Gastroesophageal sphincter (tissue), 4 donors: ENCODE measurements at regions not wholly inside any gene's neighbourhood (a gene's known extent, or its start where the extent isn't known, plus 50 kb on each side); places are given as distances from the start of the nearest gene placed in this dataset.

Experiments
- ATAC-seq: fragments of 150-250 bp; one replicate; pipeline ENCODE4 v1.9.1; 2016; ENCODE audit warnings: mild to moderate bottlenecking, moderate library complexity
- H3K27ac ChIP-seq, 4 donors: fragments of 200-600 bp; sonication (generic) in 3 of 4; 1 replicate in 3 of 4; 2 replicates in 1 of 4; pipeline ENCODE4 v1.5.1; 2016 to 2019
- H3K27me3 ChIP-seq: fragments of 200-600 bp; sonication (generic); one replicate; pipeline ENCODE4 v1.5.1; 2019
- H3K36me3 ChIP-seq, 2 donors: fragments of 200-600 bp; sonication (generic); one replicate each; pipeline ENCODE4 v1.5.1; 2019; ENCODE audit warnings: control low read depth in 1 of 2
- H3K4me1 ChIP-seq, 3 donors: fragments of 200-600 bp; sonication (generic); 1 replicate in 2 of 3; 2 replicates in 1 of 3; pipeline ENCODE4 v1.5.1; 2016 to 2019; ENCODE audit warnings: control low read depth in 2 of 3
- H3K4me3 ChIP-seq, 2 donors: fragments of 200-600 bp; sonication (generic); one replicate each; pipeline ENCODE4 v1.5.1; 2019; ENCODE audit warnings: mild to moderate bottlenecking in 1 of 2, moderate library complexity in 1 of 2
- H3K9me3 ChIP-seq, 3 donors: fragments of 200-600 bp; sonication (generic); one replicate each; pipeline ENCODE4 v1.5.1; 2017 to 2019; ENCODE audit warnings: control low read depth in 2 of 3
- EP300 ChIP-seq: sonication (generic); formaldehyde crosslinking; IDR thresholded peaks from one replicate; pipeline ENCODE4 v1.6.1; 2017; ENCODE audit warnings: antibody characterized with exemption, mild to moderate bottlenecking
- POLR2A ChIP-seq, 2 donors: fragments of 450-650 bp; IDR thresholded peaks; one replicate each; pipeline ENCODE4 v1.6.1; 2017; ENCODE audit warnings: antibody characterized with exemption in 2 of 2, mild to moderate bottlenecking in 2 of 2, moderate library complexity in 1 of 2
- POLR2AphosphoS5 ChIP-seq: sonication (generic); formaldehyde crosslinking; IDR thresholded peaks from one replicate; pipeline ENCODE4 v1.6.1; 2017; ENCODE audit warnings: antibody characterized with exemption
- WGBS, 2 donors: methylation state at CpG; one replicate each; pipeline ENCODE4 v1.1.5; 2018; ENCODE audit warnings: low coverage in 1 of 2; 5-methylcytosine and 5-hydroxymethylcytosine counted together
- TF ChIP-seq, protein P1 (sequence below), 4 experiments: fragments of 200-600 bp in 2 of 4; fragments of 450-650 bp in 2 of 4; sonication (generic) in 1 of 4; IDR thresholded peaks; one replicate each; pipeline ENCODE4 v1.5.1; 2017 to 2019; ENCODE audit warnings: antibody characterized with exemption in 4 of 4, mild to moderate bottlenecking in 2 of 4, moderate library complexity in 2 of 4

DNA sequence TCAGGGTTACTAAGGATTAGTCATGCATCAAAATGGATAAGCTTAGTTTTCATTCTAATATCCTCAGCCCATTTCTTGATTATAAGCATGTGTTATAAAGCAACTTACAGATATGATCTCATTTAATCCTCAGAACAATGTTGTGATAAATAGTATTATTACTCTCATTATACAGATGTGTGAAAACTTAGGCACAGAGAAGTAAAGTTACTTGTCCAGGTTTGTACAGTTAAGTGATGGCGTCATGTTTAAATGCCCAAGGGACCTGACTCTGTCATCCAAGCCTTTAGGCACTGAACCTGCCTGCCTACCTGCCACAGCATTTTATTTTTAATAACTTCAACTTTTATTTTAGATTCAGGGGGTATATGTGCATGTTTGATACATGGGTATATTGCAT lies 472.9 kb upstream of the SEMA6D start:
- Histone ChIP-seq H3K4me1 (no peaks in the 10 kb centered on the region), H3K27me3 (no peaks in the 10 kb centered on the region), H3K9me3 (no peaks in the 10 kb centered on the region), H3K36me3 (no peaks in the 10 kb centered on the region), H3K4me3 (no peak overlapping the region), H3K27ac (no peak overlapping the region)
- ATAC-seq, result no peak
- TF ChIP-seq EP300 (no peak), POLR2A (IDR thresholded peaks at IDR 0.05) (no peak), POLR2AphosphoS5 (no peak)
- TF ChIP-seq, protein P1, sequence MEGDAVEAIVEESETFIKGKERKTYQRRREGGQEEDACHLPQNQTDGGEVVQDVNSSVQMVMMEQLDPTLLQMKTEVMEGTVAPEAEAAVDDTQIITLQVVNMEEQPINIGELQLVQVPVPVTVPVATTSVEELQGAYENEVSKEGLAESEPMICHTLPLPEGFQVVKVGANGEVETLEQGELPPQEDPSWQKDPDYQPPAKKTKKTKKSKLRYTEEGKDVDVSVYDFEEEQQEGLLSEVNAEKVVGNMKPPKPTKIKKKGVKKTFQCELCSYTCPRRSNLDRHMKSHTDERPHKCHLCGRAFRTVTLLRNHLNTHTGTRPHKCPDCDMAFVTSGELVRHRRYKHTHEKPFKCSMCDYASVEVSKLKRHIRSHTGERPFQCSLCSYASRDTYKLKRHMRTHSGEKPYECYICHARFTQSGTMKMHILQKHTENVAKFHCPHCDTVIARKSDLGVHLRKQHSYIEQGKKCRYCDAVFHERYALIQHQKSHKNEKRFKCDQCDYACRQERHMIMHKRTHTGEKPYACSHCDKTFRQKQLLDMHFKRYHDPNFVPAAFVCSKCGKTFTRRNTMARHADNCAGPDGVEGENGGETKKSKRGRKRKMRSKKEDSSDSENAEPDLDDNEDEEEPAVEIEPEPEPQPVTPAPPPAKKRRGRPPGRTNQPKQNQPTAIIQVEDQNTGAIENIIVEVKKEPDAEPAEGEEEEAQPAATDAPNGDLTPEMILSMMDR (IDR thresholded peaks at IDR 0.05), result no peak
- WGBS, 2 donors, result 96 to 100% methylated on average over 1 of the region's 1 CpG

DNA sequence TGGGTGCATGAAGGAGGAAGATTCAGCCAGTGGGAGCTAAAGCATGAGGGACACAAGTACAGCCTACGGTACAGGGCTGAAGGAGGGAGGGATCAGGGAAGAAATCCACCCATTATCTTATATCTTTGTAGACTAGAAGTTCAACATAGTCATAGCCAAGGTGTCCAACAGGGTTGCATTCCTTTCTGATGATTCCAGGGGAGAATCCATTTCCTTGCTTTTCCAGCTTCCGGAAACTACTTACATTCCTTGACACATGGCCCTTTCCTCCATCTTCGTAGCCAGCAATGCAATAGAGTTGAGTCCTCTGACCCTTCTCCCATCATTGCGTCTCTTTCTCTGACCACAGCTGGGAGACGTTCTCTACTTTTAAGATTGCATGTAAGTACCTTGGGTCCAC lies 471.0 kb upstream of the SEMA6D start:
- Histone ChIP-seq H3K4me3 (no peak overlapping the region), H3K36me3 (no peaks in the 10 kb centered on the region), H3K9me3 (no peaks in the 10 kb centered on the region), H3K27me3 (no peaks in the 10 kb centered on the region), H3K27ac (no peak overlapping the region), H3K4me1 (no peaks in the 10 kb centered on the region)
- WGBS, 2 donors, result 85 to 100% methylated on average over 1 to 5 of the region's 5 CpGs
- ATAC-seq, result no peak
- TF ChIP-seq EP300 (no peak), POLR2AphosphoS5 (no peak), POLR2A (IDR thresholded peaks at IDR 0.05) (no peak)
- TF ChIP-seq, protein P1 (IDR thresholded peaks at IDR 0.05), result no peak

DNA sequence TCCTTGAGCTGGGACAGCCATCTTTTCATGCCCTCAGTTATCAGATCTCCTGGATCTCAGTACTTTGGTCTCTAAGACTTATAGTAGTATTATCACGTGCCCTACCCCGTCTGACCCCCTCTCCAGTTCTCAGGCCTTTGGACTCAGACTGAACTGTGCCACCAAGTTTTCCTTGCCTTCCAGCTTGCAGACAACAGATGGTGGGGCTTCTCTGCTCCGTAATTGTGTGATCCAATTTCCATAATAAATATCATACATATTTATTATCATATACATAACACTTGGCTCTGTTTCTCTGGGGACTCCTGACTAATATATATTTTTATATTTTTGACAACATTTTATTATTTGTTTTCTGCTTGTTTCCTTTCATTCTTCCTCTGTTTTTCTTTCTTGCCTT lies 458.8 kb upstream of the SEMA6D start:
- no peak for TF ChIP-seq EP300
- no peak for TF ChIP-seq POLR2A (IDR thresholded peaks at IDR 0.05)
- no peak for TF ChIP-seq POLR2AphosphoS5
- TF ChIP-seq, protein P1 (IDR thresholded peaks at IDR 0.05), result no peak
- H3K27ac ChIP-seq, result no peak overlapping the region
- H3K4me1 ChIP-seq, result no peaks in the 10 kb centered on the region
- WGBS, 2 donors, result 79 to 84% methylated on average over 3 of the region's 3 CpGs
- peaks cover 0 to 25% (median 0%) of the 10 kb centered on the region in 3 donors for H3K9me3 ChIP-seq
- H3K36me3 ChIP-seq, result no peaks in the 10 kb centered on the region
- H3K4me3 ChIP-seq, result no peak overlapping the region
- ATAC-seq, result no peak
- H3K27me3 ChIP-seq, result no peaks in the 10 kb centered on the region

DNA sequence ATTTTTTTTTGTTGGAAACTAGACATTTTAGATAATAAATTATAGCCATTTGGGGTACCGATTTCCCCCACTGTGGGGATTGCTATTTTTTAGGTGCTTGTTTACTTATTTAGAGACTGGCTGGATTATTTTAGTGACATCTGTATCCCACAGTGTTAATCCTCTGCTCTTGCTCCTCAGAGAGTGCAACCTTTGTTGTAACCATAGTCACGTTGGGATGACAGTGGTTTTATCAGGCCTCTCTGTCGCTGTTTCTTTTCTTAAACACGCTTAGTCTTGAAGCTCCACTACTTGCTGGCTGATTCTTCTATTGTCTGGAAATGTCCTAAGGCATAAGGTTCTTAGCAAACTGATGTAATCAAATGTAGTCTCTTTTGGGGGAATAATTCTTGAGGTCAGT lies 451.6 kb upstream of the SEMA6D start:
- Histone ChIP-seq H3K9me3 (peaks cover 0 to 8% (median 0%) of the 10 kb centered on the region in 3 donors), H3K4me3 (no peak overlapping the region), H3K4me1 (no peaks in the 10 kb centered on the region), H3K36me3 (no peaks in the 10 kb centered on the region), H3K27me3 (no peaks in the 10 kb centered on the region), H3K27ac (no peak overlapping the region)
- no peak for ATAC-seq
- TF ChIP-seq EP300 (no peak), POLR2A (IDR thresholded peaks at IDR 0.05) (no peak), POLR2AphosphoS5 (no peak)
- TF ChIP-seq, protein P1 (IDR thresholded peaks at IDR 0.05), result no peak
- 53 to 72% methylated on average over 4 of the region's 4 CpGs for WGBS, 2 donors

DNA sequence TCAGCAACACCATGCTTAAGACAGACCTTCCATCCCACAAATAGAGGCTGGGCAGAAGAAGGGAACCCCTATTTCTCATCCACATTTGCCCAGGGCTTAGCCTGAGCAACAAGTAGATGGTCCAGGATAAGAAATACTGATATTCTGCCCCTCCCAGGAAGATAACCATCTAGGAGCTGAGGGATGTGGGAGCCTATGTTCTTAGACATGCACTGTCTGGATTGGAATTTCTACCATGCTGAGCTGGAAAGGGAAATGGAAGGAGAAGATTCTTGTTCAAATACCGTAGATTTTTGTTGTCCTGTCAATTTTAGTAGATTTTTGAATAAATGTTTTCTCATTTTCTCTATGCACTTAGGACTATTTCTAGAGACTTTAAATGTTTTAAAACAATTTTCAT lies 450.7 kb upstream of the SEMA6D start:
- Histone ChIP-seq H3K27me3 (no peaks in the 10 kb centered on the region), H3K4me1 (no peaks in the 10 kb centered on the region), H3K36me3 (no peaks in the 10 kb centered on the region), H3K27ac (no peak overlapping the region), H3K4me3 (no peak overlapping the region), H3K9me3 (peaks cover 0 to 8% (median 0%) of the 10 kb centered on the region in 3 donors)
- ATAC-seq, result no peak
- 94 to 100% methylated on average over 1 of the region's 1 CpG for WGBS, 2 donors
- TF ChIP-seq POLR2AphosphoS5 (no peak), POLR2A (IDR thresholded peaks at IDR 0.05) (no peak), EP300 (no peak)
- TF ChIP-seq, protein P1 (IDR thresholded peaks at IDR 0.05), result no peak
